ENCODE measurements at regions not wholly inside any gene's neighbourhood (a gene's known extent, or its start where the extent isn't known, plus 50 kb on each side); places are given as distances from the start of the nearest gene placed in this dataset.

DNA sequence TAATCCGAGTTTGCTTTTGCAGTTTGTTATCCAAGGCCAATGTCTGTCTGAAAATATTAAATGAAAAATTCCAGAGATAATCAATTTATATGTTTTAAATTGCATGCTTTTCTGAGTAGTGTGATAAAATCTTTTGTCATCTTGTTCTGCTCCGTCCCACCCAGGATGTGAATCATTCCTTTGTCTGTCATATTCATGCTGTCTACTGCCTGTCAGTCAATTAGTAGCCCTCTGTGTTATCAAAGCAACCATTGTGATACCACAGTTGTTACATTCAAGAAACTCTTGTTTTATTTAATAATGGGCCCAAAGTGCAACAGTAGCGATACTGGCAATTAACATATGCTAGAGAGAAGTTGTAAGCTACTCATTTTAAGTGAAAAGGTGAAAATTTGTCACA is 819.3 kb downstream of the BRINP3 start:
- TF ChIP-seq, protein P1, sequence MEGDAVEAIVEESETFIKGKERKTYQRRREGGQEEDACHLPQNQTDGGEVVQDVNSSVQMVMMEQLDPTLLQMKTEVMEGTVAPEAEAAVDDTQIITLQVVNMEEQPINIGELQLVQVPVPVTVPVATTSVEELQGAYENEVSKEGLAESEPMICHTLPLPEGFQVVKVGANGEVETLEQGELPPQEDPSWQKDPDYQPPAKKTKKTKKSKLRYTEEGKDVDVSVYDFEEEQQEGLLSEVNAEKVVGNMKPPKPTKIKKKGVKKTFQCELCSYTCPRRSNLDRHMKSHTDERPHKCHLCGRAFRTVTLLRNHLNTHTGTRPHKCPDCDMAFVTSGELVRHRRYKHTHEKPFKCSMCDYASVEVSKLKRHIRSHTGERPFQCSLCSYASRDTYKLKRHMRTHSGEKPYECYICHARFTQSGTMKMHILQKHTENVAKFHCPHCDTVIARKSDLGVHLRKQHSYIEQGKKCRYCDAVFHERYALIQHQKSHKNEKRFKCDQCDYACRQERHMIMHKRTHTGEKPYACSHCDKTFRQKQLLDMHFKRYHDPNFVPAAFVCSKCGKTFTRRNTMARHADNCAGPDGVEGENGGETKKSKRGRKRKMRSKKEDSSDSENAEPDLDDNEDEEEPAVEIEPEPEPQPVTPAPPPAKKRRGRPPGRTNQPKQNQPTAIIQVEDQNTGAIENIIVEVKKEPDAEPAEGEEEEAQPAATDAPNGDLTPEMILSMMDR (IDR thresholded peaks at IDR 0.05), result no peak
- TF ChIP-seq POLR2AphosphoS5 (IDR thresholded peaks at IDR 0.05) (no peak), POLR2A (IDR thresholded peaks at IDR 0.05) (no peak), EP300 (IDR thresholded peaks at IDR 0.05) (no peak)

Data from sigmoid colon (tissue), 4 donors.